HG03064 (cell line): ENCODE measurements at regions not wholly inside any gene's neighbourhood (a gene's known extent, or its start where the extent isn't known, plus 50 kb on each side); places are given as distances from the start of the nearest gene placed in this dataset.

Experiments
- ATAC-seq: cut with Tn5 transposase; IDR thresholded peaks from one replicate; pipeline ENCODE4 v1.9.1; 2021; ENCODE audit warnings: low read depth; ENCODE audit not compliant: unreplicated experiment

DNA sequence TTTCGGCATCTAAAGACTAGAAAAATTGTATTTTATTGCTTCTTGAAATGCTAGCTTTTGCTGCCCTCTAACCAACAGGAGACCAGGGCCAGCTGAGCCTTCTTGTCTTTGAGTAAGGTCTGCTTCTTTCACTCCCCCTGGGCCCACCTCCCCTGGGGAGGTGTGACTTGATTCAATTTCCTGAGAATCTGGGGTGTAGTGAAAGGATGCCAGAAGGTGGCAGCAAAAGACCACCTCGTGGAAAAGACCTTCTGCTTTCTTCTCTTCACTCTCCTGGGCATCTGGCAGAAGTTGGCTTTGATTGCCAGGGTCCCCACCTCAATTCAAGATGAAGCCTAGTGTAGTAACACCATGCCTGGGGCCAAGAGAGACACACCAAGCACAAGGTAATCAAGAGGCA lies 96.5 kb upstream of the MAOA start:
- ATAC-seq, result no peak

DNA sequence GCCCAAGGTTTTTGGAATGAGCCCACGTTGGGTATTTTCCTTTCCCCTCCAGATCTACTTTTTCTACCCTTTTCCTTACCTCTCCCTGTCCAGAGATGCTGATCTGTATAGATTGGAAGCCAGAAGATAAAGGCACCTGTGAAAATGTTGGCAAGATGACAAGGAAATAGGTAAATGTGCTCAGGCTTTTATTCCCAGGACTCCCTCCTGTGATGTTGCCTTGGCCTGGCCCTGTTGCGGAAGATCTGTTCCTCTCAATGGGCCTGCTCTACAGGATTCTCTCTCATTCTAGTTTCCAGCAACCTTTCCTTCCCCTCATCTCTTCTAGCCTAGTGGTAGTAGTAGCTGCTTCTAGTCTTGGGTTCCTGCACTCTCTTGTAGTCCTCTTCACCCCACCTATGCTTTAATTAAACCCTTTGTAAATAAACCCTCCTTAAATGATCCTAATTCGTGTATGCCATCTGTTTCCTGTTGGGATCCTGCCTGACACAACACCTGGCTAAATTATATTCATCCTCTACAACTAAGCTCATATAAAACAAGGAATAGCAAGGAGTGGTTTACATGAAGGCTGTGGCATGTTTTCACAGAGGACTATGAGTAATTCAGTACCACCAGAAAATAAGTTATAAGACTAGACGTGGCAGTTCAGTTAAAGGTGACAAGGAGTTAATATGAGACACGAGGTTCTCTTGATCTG lies 95.7 kb upstream of the MAOA start:
- ATAC-seq, result no peak

DNA sequence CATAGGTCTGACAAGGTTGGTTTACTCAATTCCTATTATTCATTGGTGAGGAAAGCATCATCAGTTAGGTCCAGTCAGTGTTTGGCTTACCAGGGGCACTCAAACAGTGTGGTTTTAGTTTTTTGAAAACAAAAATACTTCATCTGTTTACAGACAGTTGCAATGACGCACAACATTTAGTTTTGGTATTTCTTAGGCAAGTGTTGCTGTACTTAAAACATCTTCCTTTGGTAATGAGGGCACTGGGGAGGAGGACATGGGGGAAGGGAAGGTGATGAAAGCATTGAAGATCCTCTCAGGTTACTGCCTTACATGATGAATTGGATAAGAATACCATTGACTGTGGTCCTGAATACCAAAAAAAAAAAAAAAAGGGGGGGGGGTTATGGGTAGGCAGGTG lies 93.7 kb upstream of the MAOA start:
- no peak for ATAC-seq

DNA sequence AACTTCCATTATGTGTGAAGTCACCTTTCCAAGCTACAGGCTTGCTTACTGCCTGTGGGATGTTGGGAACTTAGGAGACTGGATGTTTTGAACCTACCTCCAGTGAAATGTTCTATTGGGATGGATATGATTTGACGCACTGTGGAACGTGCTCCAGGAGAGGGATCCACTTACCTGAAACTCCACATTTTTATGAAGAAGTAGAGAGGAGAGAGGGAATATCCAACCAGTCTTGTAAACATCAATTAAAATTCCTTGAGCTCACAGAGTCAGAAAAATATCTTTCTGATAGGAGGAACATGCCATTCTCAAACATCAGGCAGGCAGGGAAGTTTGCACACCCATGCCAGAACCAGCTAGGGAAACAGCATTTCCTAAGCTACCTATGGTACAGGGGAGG lies 91.1 kb upstream of the MAOA start:
- no peak for ATAC-seq

DNA sequence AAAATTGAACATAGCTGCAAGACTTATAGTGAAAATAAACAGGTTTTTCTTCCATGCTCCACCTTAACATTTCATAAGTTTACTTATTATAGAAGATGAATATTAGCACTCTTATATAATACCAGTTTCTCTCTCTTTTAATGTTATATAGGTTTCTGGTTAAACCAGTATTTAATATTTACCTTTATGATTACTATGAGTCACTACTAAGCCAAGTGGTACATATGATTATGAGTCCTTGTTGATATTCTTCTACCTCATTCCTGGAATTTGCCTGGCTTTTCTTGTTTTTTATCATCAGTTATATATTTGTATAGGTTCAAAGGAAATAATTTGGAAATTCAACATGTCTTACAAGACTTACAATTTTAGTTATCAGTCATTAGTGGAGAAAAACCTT lies 89.9 kb upstream of the MAOA start:
- no peak for ATAC-seq

DNA sequence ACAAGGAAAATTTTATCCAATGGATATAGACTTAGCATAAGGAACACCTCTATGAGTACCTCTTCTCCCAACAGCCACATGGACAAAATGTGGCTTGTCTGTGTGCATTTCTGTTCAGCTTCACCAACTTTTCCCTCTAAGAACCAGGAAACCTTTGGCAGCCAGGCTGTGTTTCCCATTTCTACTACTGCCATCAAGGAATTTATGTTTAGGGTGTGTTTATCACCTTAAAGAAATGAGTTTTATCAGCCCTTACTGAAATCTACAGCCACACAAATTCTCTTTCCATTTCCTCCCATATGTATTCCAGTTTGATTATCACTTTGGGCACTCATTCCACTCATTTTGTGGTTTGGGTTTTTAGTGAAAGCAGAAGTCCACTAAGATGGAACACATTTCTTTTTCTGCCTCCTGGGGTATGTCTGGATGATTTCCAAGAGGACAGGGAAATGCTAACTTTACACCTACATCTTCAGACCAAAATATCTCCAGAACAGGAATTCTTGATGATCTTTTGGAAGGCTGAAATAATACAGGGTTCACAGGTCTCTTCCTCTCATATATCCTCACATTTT lies 82.6 kb upstream of the MAOA start:
- ATAC-seq, result no peak

DNA sequence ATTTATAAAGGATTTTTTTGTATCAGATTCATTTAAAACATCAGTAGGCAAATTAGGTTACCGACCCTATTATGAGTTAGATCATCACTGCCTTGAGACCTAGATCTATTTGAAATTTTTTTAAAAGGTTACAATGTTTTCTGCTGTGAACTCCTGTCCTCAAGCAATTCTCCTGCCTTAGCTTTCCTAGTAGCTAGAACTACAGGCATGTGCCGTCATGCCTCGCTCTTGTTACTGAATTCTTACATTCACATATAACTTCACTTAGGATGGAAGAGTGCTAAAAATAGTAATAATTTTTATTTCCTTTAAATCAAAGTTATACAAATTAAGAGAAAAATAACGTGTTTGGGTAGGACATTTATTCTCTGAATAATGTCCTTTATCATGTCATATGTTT lies 75.5 kb upstream of the MAOA start:
- ATAC-seq, result no peak

DNA sequence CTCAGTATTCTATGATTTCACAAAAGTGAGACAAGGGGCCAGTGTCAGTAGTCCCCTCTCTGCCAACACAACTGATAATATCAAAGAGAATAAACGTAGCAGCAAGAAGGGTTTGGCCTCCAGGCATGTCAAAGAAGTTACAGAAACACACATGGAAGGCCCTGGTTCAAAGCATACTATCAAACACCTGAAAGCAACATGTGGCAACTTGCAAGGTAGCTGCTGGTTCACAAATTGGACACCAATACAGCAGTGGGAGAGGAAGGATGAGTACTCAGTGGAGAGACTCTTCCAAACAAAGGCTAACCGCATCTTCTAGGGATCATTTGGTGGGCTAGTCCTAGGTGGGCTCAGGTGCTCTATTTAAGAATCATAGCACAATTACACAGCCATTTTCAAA lies 74.9 kb upstream of the MAOA start:
- ATAC-seq, result no peak

DNA sequence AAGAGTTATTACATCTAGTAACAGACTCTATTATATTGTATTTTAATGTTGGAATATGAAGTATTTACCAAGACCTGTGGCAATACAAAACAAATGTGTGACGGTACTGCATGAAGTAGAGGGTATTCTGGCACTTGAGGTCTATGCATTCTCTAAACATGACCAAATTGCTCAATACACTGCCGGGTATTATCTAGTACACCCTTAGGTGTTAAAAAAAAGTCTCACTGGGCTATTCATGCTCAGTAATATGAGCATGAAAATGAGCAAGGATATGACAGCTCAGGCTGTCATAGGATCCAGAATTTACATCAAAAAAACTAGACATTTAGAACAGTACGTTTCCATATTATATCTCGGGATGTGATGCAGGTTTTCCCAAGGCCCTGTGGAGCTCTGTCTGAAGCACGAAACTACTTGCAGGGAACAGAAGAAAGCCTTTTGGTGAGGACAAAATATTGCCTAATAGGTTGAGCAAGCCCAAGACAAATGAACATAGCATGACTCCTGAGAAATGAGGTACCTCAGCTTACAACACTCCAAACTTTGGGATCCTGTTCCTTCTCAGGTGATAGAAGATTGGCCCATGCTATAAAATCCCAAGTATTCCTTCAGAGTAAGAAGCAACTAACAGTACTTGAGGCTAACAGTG lies 74.1 kb upstream of the MAOA start:
- no peak for ATAC-seq

DNA sequence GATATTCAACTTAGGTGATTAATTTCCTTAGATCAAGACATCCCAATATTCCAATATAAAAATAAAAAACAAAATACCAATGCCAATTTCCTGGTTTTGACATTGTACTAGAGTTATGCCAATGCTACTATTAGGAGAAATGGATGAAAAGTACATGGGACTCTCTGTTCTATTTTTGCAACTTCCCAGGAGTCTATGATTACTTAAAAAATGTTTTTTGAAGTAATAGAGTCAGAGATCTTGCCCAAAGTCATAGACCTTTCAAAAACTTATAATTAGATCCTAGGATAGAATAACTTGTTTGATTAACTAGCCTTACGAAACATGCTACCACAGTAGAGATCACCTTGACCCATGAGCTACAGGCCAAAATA lies 73.6 kb upstream of the MAOA start:
- no peak for ATAC-seq

DNA sequence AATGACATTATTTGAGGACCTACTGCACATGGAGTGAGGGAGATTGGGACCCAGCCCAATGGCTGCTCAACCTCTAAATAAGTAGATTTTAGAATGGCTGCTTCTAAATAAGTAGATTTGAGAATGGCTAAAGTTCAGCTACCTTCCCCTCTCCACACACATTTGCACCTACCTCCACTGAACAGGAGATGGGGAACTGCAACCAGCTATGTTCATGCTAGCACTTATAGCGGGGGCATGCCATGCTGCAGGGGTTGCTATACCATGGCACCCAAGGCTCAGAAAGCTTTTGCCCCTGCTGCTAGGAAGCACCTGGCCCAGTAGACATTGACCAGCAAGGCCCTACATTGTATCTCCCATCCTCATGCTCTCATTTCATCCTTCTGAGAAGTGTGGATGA lies 70.2 kb upstream of the MAOA start:
- no peak for ATAC-seq

DNA sequence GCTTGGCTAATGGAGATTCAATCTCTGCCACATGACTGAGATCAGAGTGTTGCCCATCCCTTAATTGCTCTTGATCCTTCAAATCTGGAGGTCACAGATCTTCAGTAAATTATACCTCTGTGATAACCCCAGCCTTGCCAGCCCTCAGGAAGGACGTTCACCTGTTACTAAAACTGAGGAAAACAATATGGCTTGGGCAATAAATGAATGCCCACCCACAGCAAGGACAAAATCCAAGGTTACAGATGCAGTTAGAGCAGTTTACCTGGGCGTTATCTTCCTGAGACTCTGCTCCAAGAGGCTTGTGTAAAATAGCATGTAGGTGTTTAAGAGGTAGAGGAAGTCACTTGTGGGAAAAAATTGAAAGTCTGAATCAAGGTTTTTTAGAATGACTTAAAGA lies 69.3 kb upstream of the MAOA start:
- no peak for ATAC-seq

DNA sequence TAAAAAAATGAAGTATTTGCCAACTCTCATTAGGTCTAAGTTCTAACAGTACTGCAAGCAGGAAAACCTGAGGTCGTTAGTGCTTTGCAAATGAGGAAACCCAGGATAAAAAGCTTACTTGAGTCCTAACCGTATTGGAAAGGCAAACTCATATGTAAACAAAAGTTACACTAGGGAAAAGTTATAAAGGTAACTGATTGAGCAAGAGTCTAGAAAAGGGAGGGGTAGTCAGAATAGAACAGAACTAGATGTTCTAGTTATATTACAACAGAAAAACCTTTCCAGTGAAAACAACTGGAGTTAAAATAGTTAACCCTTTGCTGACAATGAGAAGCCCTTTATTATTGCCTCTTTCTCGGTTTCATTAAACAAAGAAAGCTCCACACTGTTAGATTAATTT lies 66.4 kb upstream of the MAOA start:
- ATAC-seq, result no peak

DNA sequence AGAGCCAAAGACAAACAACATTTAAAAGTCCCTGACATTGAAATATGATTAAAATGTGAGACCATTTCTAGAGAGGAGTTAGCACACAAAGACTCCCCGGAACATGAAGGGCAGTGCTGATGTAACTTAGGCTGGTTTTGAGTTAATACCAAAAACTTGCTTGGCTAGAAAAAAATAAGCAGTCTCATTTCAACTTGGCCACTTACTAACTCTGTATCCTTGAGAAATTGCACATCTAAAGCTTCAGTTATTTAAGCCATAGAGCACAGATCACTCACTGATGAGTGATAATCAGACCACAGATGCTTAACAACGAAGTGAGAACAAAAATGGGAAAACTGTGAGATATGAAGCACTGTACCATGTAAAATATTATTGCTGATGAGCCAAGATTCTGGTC lies 65.9 kb upstream of the MAOA start:
- no peak for ATAC-seq

DNA sequence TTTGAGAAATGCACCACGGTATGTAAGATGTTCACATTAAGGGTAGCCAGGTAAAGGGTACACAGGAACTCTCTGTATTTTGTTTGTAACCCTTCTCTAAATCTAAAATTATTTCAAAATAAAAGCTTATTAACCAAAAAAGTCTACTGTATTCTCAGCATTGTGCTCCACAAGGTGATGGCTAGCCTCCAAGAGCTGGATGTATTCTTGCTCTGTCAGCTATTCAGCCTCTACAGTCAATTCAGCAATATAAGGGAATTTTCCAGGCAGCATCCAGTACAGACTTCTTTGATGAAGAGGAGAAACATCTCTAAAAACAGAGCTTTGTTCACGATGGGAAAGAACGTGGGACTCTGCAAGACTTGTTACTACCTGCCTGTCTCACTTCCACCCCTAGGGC lies 63.5 kb upstream of the MAOA start:
- ATAC-seq, result no peak

DNA sequence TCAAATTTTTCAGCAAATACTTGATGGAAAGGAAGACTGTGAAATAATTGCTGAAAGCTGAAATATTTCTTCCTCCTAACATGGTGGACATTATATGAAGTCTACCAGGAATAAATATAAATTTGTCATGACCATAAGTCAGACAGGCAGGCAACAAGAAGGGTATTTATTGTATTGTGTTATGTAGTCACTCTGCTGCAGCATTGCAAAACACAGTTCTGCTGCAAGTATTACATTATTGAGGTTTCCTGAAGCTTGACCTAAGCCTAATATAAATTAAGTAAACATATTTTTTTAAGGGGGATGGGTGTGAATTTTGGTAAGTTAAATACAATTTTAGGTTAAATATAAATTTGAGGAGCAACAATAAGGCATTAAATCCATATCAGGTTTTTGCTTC lies 60.2 kb upstream of the MAOA start:
- ATAC-seq, result no peak

DNA sequence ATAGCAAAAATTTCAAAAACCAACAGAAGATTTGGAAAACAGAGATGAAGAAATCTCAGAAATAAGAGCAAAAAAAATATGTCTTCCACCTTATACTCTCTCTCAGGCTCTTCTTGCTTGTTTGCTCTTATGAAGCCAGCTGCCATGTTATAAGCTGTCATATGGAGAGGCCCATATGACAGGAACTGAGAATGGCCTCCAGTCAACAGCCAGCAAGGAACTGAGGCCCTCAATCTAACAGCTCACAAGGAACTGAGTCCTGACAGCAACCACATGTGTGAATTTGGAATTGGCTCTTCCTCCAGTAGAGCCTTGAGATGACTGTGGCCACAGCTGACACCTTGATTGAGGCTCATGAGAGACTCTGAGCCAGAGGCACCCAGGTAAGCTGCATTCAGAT lies 51.3 kb upstream of the MAOA start:
- no peak for ATAC-seq

DNA sequence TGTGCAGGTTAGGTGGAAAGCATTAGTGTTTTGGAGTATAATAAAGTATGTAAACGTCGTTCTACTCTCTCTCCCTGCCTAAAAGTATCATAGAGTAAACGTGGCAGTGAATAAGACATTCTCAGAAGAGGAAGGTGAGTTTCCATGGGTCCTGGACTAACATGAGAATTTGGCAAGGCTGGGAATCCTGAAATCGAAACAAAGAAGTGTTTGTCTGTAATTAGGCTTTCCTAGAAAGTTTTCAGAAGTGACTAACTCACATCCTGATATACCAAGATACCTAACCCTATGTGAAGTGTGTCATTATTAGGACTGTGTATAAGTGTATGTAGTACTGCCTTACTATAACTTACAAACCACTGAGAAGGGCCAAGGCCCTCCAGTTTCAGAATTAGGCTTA lies 50.7 kb upstream of the MAOA start:
- ATAC-seq, result no peak
